IMR-90 (cell line): ENCODE measurements at regions not wholly inside any gene's neighbourhood (a gene's known extent, or its start where the extent isn't known, plus 50 kb on each side); places are given as distances from the start of the nearest gene placed in this dataset.

Experiments used
- CEBPB ChIP-seq: IDR thresholded peaks from 2 replicates; pipeline ENCODE4 v1.6.1; 2012; ENCODE audit warnings: low read depth, low read length, improper control_type of control experiment
- TF ChIP-seq, protein P1 (sequence below): conservative IDR thresholded peaks from 2 replicates; pipeline ENCODE4 v1.5.1; 2012; ENCODE audit warnings: mild to moderate bottlenecking, low read depth, low read length, improper control_type of control experiment

DNA sequence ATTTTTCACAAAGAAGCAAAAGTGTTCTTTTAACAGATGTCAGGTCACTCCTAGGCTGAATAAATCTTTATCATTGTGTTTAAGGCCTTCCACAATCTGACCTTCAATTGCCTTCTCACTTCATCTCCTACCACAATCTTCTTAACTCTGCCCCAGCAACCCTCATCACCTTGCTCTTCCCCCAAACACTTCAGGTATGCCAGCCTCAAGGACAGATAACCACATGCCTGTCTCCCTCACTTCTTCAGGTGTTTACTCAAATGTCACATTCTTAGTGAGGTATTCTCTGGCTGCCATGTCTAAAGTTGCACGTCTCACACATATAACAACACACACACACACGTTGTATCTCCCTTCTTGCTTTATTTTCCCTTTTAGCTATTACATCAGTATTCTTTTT, 146.5 kb downstream of the ANKRD50 start:
- TF ChIP-seq, protein P1, sequence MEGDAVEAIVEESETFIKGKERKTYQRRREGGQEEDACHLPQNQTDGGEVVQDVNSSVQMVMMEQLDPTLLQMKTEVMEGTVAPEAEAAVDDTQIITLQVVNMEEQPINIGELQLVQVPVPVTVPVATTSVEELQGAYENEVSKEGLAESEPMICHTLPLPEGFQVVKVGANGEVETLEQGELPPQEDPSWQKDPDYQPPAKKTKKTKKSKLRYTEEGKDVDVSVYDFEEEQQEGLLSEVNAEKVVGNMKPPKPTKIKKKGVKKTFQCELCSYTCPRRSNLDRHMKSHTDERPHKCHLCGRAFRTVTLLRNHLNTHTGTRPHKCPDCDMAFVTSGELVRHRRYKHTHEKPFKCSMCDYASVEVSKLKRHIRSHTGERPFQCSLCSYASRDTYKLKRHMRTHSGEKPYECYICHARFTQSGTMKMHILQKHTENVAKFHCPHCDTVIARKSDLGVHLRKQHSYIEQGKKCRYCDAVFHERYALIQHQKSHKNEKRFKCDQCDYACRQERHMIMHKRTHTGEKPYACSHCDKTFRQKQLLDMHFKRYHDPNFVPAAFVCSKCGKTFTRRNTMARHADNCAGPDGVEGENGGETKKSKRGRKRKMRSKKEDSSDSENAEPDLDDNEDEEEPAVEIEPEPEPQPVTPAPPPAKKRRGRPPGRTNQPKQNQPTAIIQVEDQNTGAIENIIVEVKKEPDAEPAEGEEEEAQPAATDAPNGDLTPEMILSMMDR, result no peak
- no peak for TF ChIP-seq CEBPB
